ENCODE measurements at regions not wholly inside any gene's neighbourhood (a gene's known extent, or its start where the extent isn't known, plus 50 kb on each side); places are given as distances from the start of the nearest gene placed in this dataset.

DNA sequence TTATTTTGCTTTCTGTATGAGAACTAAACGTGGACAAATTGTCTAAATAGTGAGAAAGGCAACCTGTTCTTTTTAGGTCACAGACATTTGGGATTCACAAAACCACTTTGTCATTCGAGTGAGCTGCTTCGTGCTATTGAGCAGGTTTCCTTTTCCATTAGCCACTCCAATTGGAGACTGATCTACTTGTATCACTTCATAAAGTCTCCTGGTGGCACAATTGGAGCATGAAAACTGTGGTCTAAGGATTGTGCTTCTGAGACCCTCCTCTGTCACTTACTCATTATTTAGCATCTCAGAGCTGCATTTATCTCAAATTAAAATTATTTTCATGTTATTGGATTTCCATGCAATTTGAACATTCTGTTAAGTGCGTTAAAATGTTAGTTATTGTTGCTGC is 397.7 kb downstream of the TDRD3 start:
- Histone ChIP-seq H3K9me3 (no peaks in the 10 kb centered on the region), H3K4me3 (ENCODE audit: low read depth in 2 of 2, low read length in 1 of 2) (no peak overlapping the region), H3K36me3 (replicated peaks in 1 of 2; ENCODE audit: control insufficient read depth in 1 of 2, insufficient read depth in 2 of 2, low read length in 1 of 2) (no peaks in the 10 kb centered on the region), H3K27me3 (ENCODE audit: insufficient read depth) (no peaks in the 10 kb centered on the region), H3K4me1 (ENCODE audit: control insufficient read depth in 1 of 2, insufficient read depth in 2 of 2, low read depth in 1 of 2, low read length in 1 of 2) (no peaks in the 10 kb centered on the region), H3K27ac (ENCODE audit: low read depth in 2 of 2, low read length in 1 of 2) (no peak overlapping the region), H3K4me2 (no peak overlapping the region), H4K20me1 (ENCODE audit: insufficient read depth) (no peaks in the 10 kb centered on the region), H2AFZ (ENCODE audit: low read depth) (no peak overlapping the region), H3F3A (replicated peaks; ENCODE audit: insufficient read depth) (no peaks in the 10 kb centered on the region), H3K79me2 (ENCODE audit: insufficient read depth) (no peaks in the 10 kb centered on the region), H3K9ac (no peak overlapping the region), H3K9me2 (no peaks in the 10 kb centered on the region)
- TF ChIP-seq CHD2 (IDR thresholded peaks at IDR 0.05; ENCODE audit: low read length, partially characterized antibody) (no peak), RCOR1 (IDR thresholded peaks at IDR 0.05; ENCODE audit: low read length) (no peak), RFX5 (IDR thresholded peaks at IDR 0.05; ENCODE audit: low read length) (no peak), JUND (IDR thresholded peaks at IDR 0.05) (no peak), FOXM1 (IDR thresholded peaks at IDR 0.05; ENCODE audit: low read depth) (no peak), RAD21 (IDR thresholded peaks at IDR 0.05; ENCODE audit: low read length) (no peak)
- TF ChIP-seq, protein P1, sequence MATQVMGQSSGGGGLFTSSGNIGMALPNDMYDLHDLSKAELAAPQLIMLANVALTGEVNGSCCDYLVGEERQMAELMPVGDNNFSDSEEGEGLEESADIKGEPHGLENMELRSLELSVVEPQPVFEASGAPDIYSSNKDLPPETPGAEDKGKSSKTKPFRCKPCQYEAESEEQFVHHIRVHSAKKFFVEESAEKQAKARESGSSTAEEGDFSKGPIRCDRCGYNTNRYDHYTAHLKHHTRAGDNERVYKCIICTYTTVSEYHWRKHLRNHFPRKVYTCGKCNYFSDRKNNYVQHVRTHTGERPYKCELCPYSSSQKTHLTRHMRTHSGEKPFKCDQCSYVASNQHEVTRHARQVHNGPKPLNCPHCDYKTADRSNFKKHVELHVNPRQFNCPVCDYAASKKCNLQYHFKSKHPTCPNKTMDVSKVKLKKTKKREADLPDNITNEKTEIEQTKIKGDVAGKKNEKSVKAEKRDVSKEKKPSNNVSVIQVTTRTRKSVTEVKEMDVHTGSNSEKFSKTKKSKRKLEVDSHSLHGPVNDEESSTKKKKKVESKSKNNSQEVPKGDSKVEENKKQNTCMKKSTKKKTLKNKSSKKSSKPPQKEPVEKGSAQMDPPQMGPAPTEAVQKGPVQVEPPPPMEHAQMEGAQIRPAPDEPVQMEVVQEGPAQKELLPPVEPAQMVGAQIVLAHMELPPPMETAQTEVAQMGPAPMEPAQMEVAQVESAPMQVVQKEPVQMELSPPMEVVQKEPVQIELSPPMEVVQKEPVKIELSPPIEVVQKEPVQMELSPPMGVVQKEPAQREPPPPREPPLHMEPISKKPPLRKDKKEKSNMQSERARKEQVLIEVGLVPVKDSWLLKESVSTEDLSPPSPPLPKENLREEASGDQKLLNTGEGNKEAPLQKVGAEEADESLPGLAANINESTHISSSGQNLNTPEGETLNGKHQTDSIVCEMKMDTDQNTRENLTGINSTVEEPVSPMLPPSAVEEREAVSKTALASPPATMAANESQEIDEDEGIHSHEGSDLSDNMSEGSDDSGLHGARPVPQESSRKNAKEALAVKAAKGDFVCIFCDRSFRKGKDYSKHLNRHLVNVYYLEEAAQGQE (IDR thresholded peaks at IDR 0.05; ENCODE audit: low read depth, low read length), result no peak
- TF ChIP-seq, protein P2, sequence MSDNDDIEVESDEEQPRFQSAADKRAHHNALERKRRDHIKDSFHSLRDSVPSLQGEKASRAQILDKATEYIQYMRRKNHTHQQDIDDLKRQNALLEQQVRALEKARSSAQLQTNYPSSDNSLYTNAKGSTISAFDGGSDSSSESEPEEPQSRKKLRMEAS (IDR thresholded peaks at IDR 0.05; ENCODE audit: low read depth), result no peak
- WGBS (ENCODE audit: low lambda C conversion rate), result 31% methylated on average over 4 of the region's 4 CpGs
- POLR2A ChIA-PET, result no interaction called here
- DNase-seq, result no peak
- CTCF ChIA-PET, result interaction anchor here (2.1 kb wide), 1 partner anchor 12 kb away, joined by 5 read pairs; no protein-coding TSS in a partner anchor

DNA sequence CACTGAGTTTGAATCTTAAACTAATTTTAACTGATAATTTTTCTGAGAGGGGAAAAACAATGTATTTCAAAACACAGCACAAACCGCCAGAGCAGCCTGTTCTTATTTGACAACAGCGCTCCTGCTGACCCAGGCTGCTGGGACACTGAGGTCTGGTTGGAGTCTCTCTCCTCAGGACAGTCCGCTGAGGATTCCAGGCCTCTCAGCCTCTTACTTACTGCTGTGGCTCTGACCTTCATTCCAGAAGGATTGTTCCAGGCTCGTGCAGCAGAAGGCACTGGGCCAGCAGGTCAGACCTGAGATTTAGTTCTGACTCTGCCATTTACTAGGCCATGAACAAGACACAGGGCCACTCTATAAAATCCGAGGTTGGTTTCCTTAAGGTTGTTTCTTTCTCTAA is 393.6 kb downstream of the TDRD3 start:
- no peak overlapping the region for H3K4me3 ChIP-seq (ENCODE audit: low read depth in 2 of 2, low read length in 1 of 2)
- H3K4me1 ChIP-seq (ENCODE audit: control insufficient read depth in 1 of 2, insufficient read depth in 2 of 2, low read depth in 1 of 2, low read length in 1 of 2), result no peaks in the 10 kb centered on the region
- H3K9me2 ChIP-seq, result no peaks in the 10 kb centered on the region
- no peak overlapping the region for H3K4me2 ChIP-seq
- H2AFZ ChIP-seq (ENCODE audit: low read depth), result no peak overlapping the region
- POLR2A ChIA-PET, result no interaction called here
- no peaks in the 10 kb centered on the region for H3K27me3 ChIP-seq (ENCODE audit: insufficient read depth)
- no peaks in the 10 kb centered on the region for H3K9me3 ChIP-seq
- H3K36me3 ChIP-seq (replicated peaks in 1 of 2; ENCODE audit: control insufficient read depth in 1 of 2, insufficient read depth in 2 of 2, low read length in 1 of 2), result no peaks in the 10 kb centered on the region
- no peak overlapping the region for H3K9ac ChIP-seq
- H3K79me2 ChIP-seq (ENCODE audit: insufficient read depth), result no peaks in the 10 kb centered on the region
- no peak for DNase-seq
- CTCF ChIA-PET, result no interaction called here
- H4K20me1 ChIP-seq (ENCODE audit: insufficient read depth), result no peaks in the 10 kb centered on the region
- 23% methylated on average over 4 of the region's 5 CpGs for WGBS (ENCODE audit: low lambda C conversion rate)
- TF ChIP-seq SIN3A (IDR thresholded peaks at IDR 0.05; ENCODE audit: borderline replicate concordance, low read depth, low read length) (no peak), SMC3 (IDR thresholded peaks at IDR 0.05; ENCODE audit: low read depth, low read length) (no peak), TCF12 (IDR thresholded peaks at IDR 0.05) (no peak), FOSL2 (IDR thresholded peaks at IDR 0.05; ENCODE audit: borderline replicate concordance, low read depth) (no peak), RXRA (IDR thresholded peaks at IDR 0.05; ENCODE audit: borderline replicate concordance, low read depth) (no peak), NFIC (IDR thresholded peaks at IDR 0.05; ENCODE audit: borderline replicate concordance) (no peak), EP300 (IDR thresholded peaks at IDR 0.05; ENCODE audit: borderline replicate concordance in 1 of 2, low read depth in 1 of 2, low read length in 1 of 2) (no peak), RAD21 (IDR thresholded peaks at IDR 0.05; ENCODE audit: low read length) (no peak)
- TF ChIP-seq, protein P3, sequence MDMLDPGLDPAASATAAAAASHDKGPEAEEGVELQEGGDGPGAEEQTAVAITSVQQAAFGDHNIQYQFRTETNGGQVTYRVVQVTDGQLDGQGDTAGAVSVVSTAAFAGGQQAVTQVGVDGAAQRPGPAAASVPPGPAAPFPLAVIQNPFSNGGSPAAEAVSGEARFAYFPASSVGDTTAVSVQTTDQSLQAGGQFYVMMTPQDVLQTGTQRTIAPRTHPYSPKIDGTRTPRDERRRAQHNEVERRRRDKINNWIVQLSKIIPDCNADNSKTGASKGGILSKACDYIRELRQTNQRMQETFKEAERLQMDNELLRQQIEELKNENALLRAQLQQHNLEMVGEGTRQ (IDR thresholded peaks at IDR 0.05; ENCODE audit: borderline replicate concordance, low read depth, low read length), result no peak
- H3K27ac ChIP-seq (ENCODE audit: low read depth in 2 of 2, low read length in 1 of 2), result no peak overlapping the region
- H3F3A ChIP-seq (replicated peaks; ENCODE audit: insufficient read depth), result no peaks in the 10 kb centered on the region

All from SK-N-SH (cell line).